H1 (cell line): ENCODE measurements at regions not wholly inside any gene's neighbourhood (a gene's known extent, or its start where the extent isn't known, plus 50 kb on each side); places are given as distances from the start of the nearest gene placed in this dataset.

ENCODE experiments used
- CEBPB ChIP-seq: IDR thresholded peaks from 2 replicates; pipeline ENCODE4 v1.6.1; 2012; ENCODE audit warnings: low read depth, low read length
- CHD1 ChIP-seq: IDR thresholded peaks from 2 replicates; pipeline ENCODE4 v1.6.1; 2012; ENCODE audit warnings: low read depth, low read length, improper control_type of control experiment
- CTCF ChIP-seq, 3 experiments: IDR thresholded peaks; 1 replicate in 2 of 3; 2 replicates in 1 of 3; pipeline versions ENCODE4 v1.5.1 to v1.6.1; 2011; ENCODE audit warnings: low read length in 3 of 3, mild to moderate bottlenecking in 3 of 3, inconsistent platforms in 2 of 3, low read depth in 1 of 3, moderate library complexity in 1 of 3; ENCODE audit not compliant: insufficient read depth in 1 of 3; ENCODE audit errors: control extremely low read depth in 1 of 3
- MAFK ChIP-seq: IDR thresholded peaks from 2 replicates; pipeline ENCODE4 v1.6.1; 2012; ENCODE audit warnings: low read depth, mild to moderate bottlenecking, improper control_type of control experiment, low read length
- POLR2A ChIP-seq, 2 experiments: IDR thresholded peaks; 1 replicate in 1 of 2; 2 replicates in 1 of 2; pipeline ENCODE4 v1.6.1; 2011; ENCODE audit warnings: low read depth in 2 of 2, low read length in 2 of 2, mild to moderate bottlenecking in 2 of 2; ENCODE audit errors: control extremely low read depth in 1 of 2
- POLR2AphosphoS5 ChIP-seq: IDR thresholded peaks from 2 replicates; pipeline ENCODE4 v1.6.1; 2011; ENCODE audit warnings: low read depth, low read length
- RAD21 ChIP-seq, 2 experiments: IDR thresholded peaks in 1 of 2; conservative IDR thresholded peaks in 1 of 2; 2 replicates each; pipeline ENCODE4 v1.6.1; 2011; ENCODE audit warnings: low read depth in 2 of 2, low read length in 2 of 2, improper control_type of control experiment in 1 of 2, inconsistent platforms in 1 of 2, mild to moderate bottlenecking in 1 of 2, moderate library complexity in 1 of 2
- RFX5 ChIP-seq: IDR thresholded peaks from 2 replicates; pipeline ENCODE4 v1.6.1; 2011; ENCODE audit warnings: low read depth, low read length, improper control_type of control experiment, borderline replicate concordance
- SIN3A ChIP-seq, 2 experiments: IDR thresholded peaks in 1 of 2; conservative IDR thresholded peaks in 1 of 2; 2 replicates each; pipeline ENCODE4 v1.6.1; 2011 to 2012; ENCODE audit warnings: low read length in 2 of 2, improper control_type of control experiment in 1 of 2, low read depth in 1 of 2, mild to moderate bottlenecking in 1 of 2
- SIX5 ChIP-seq: IDR thresholded peaks from 2 replicates; pipeline ENCODE4 v1.6.1; 2011; ENCODE audit warnings: mild to moderate bottlenecking, low read depth, low read length
- YY1 ChIP-seq: IDR thresholded peaks from 2 replicates; pipeline ENCODE4 v1.6.1; 2011; ENCODE audit warnings: low read depth, mild to moderate bottlenecking, low read length

DNA sequence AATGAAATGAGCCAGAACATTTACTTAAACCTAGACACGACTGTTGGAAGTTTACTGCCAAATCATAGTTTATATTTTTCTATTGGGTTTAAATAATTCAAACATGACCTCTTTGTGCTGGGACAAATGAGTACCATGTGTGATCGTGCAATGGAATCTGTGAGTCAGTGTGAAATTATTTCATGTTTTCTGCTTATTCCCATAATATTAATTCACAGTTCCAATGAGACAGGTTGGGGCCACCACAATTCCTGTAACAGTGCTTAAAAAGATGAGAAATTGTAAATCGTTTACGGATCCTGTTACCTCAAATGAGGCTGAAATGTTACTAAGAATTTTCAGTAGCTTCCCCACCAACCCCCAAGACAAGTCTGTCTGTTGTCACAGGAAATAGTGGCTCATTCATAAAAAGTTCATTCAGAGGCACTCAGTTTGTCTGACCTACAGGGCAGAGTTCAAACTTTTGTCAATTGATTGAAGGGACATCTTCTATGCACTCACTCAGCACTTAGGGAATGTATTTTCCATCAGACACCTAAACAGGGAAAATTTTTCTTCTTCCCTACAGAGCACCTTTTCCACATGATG lies 563.9 kb upstream of the ADAMTS16 start:
- TF ChIP-seq SIX5, result no peak
- TF ChIP-seq CTCF (IDR thresholded peaks at IDR 0.05; ENCODE audit: control extremely low read depth in 1 of 3, insufficient read depth in 1 of 3, low read depth in 1 of 3, low read length in 3 of 3), result no peak
- TF ChIP-seq CEBPB, result no peak
- TF ChIP-seq POLR2A (IDR thresholded peaks at IDR 0.05; ENCODE audit: control extremely low read depth in 1 of 2, low read depth in 2 of 2, low read length in 2 of 2), result no peak
- TF ChIP-seq POLR2AphosphoS5, result no peak
- no peak for TF ChIP-seq SIN3A (conservative IDR thresholded peaks at IDR 0.05 in 1 of 2, IDR thresholded peaks at IDR 0.05 in 1 of 2; ENCODE audit: low read depth in 1 of 2, low read length in 2 of 2)
- TF ChIP-seq CHD1, result no peak
- TF ChIP-seq RAD21 (IDR thresholded peaks at IDR 0.05 in 1 of 2, conservative IDR thresholded peaks at IDR 0.05 in 1 of 2; ENCODE audit: low read depth in 2 of 2, low read length in 2 of 2), result no peak
- no peak for TF ChIP-seq MAFK
- no peak for TF ChIP-seq RFX5
- no peak for TF ChIP-seq YY1
